Neural progenitor cell (in vitro differentiated cells): ENCODE measurements at regions not wholly inside any gene's neighbourhood (a gene's known extent, or its start where the extent isn't known, plus 50 kb on each side); places are given as distances from the start of the nearest gene placed in this dataset.

Experiments
- DNase-seq: peaks from one replicate; pipeline ENCODE4 v3.0.0-alpha.2; 2016; ENCODE audit warnings: low spot score
- H2AFZ ChIP-seq: fragments of 200-600 bp; sonication (generic); replicated peaks from 2 replicates; pipeline ENCODE4 v1.6.1; 2016; ENCODE audit warnings: antibody characterized with exemption
- H3F3A ChIP-seq: fragments of 200-600 bp; sonication (generic); 2 replicates; pipeline ENCODE4 v1.6.1; 2016; ENCODE audit warnings: antibody characterized with exemption, low read depth
- H3K27ac ChIP-seq: fragments of 200-600 bp; sonication (generic); 2 replicates; pipeline ENCODE4 v1.5.1; 2016; ENCODE audit warnings: mild to moderate bottlenecking
- H3K27me3 ChIP-seq: fragments of 200-600 bp; sonication (generic); 2 replicates; pipeline ENCODE4 v1.6.1; 2016; ENCODE audit warnings: mild to moderate bottlenecking, moderate library complexity
- H3K36me3 ChIP-seq: fragments of 200-600 bp; sonication (generic); 2 replicates; pipeline ENCODE4 v1.5.1; 2016
- H3K4me1 ChIP-seq: fragments of 200-600 bp; sonication (generic); 2 replicates; pipeline ENCODE4 v1.6.1; 2016; ENCODE audit warnings: mixed run types
- H3K4me2 ChIP-seq: fragments of 200-600 bp; sonication (generic); 2 replicates; pipeline ENCODE4 v1.6.1; 2016
- H3K4me3 ChIP-seq: fragments of 200-600 bp; sonication (generic); 2 replicates; pipeline ENCODE4 v1.5.1; 2016
- H3K79me2 ChIP-seq: fragments of 200-600 bp; sonication (generic); 2 replicates; pipeline ENCODE4 v1.6.1; 2016; ENCODE audit warnings: low read depth
- H3K9ac ChIP-seq: fragments of 200-600 bp; sonication (generic); 2 replicates; pipeline ENCODE4 v1.6.1; 2016
- H3K9me3 ChIP-seq: fragments of 200-600 bp; sonication (generic); 2 replicates; pipeline ENCODE4 v1.5.1; 2016; ENCODE audit warnings: low read depth
- H4K20me1 ChIP-seq: fragments of 200-600 bp; sonication (generic); 2 replicates; pipeline ENCODE4 v1.6.1; 2016; ENCODE audit warnings: low read depth
- H3K27ac Mint-ChIP-seq: 3 replicates; pipeline ENCODE4 v1.8.0; 2021; ENCODE audit warnings: mixed read lengths
- H3K27me3 Mint-ChIP-seq: 2 replicates; pipeline ENCODE4 v1.8.0; 2022; ENCODE audit warnings: low read depth, mild to moderate bottlenecking, inconsistent platforms, moderate library complexity, mixed read lengths; ENCODE audit not compliant: insufficient read depth
- H3K36me3 Mint-ChIP-seq: 3 replicates; pipeline ENCODE4 v1.8.0; 2021; ENCODE audit warnings: mixed read lengths
- H3K4me1 Mint-ChIP-seq: 3 replicates; pipeline ENCODE4 v1.8.0; 2021; ENCODE audit warnings: mixed read lengths
- H3K4me3 Mint-ChIP-seq: 3 replicates; pipeline ENCODE4 v1.8.0; 2021; ENCODE audit warnings: mild to moderate bottlenecking, moderate library complexity, mixed read lengths
- H3K9me3 Mint-ChIP-seq: 3 replicates; pipeline ENCODE4 v1.8.0; 2020; ENCODE audit warnings: mixed read lengths
- CTCF ChIP-seq: fragments of 200-600 bp; sonication (generic); IDR thresholded peaks from 2 replicates; pipeline ENCODE4 v1.5.1; 2017; ENCODE audit warnings: antibody characterized with exemption, mild to moderate bottlenecking
- EZH2 ChIP-seq: fragments of 200-600 bp; sonication (generic); IDR thresholded peaks from 2 replicates; pipeline ENCODE4 v1.6.1; 2017; ENCODE audit warnings: antibody characterized with exemption, mild to moderate bottlenecking, moderate library complexity
- EZH2phosphoT487 ChIP-seq: fragments of 200-600 bp; sonication (generic); IDR thresholded peaks from 2 replicates; pipeline ENCODE4 v1.6.1; 2017; ENCODE audit warnings: antibody characterized with exemption

DNA sequence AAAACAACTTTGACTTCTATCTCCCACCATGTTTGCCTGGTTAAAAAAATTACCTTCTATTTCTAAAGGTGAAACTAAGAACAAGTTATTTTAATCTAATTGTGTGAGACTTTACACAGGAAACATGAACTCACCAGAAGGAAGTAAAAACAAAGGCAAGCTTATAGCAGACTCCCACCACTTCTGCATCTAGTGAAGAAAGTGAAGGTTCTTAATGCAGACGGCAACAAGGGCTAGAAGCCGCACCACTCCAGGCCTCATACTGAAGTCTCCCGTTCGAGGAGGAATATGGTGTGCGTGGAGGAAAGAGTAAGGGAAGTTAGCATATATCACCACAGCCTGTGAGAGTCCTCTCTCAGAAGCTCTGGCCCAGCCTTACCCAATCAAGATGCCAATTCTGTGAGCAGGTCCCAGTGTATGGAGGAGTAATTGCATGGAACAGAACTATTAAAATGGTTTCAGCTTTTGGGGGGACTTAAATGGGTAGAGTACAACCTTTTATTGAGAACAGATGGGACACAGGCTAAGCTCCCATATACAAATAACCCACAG is 958.7 kb downstream of the BCL11A start:
- H3K27ac Mint-ChIP-seq = no peak overlapping the region
- H3K27ac ChIP-seq = no peak overlapping the region
- H3K36me3 Mint-ChIP-seq = no peaks in the 10 kb centered on the region
- no peak overlapping the region for H3K4me3 Mint-ChIP-seq
- no peak overlapping the region for H3K9ac ChIP-seq
- no peak for TF ChIP-seq EZH2phosphoT487
- no peak for TF ChIP-seq CTCF
- no peak for TF ChIP-seq EZH2
- H4K20me1 ChIP-seq = no peaks in the 10 kb centered on the region
- H3K9me3 Mint-ChIP-seq = no peaks in the 10 kb centered on the region
- H3K27me3 ChIP-seq = no peaks in the 10 kb centered on the region
- no peaks in the 10 kb centered on the region for H3K27me3 Mint-ChIP-seq
- H3F3A ChIP-seq = no peaks in the 10 kb centered on the region
- H2AFZ ChIP-seq = no peak overlapping the region
- H3K4me1 ChIP-seq = no peaks in the 10 kb centered on the region
- no peaks in the 10 kb centered on the region for H3K9me3 ChIP-seq
- DNase-seq = no peak
- no peaks in the 10 kb centered on the region for H3K79me2 ChIP-seq
- H3K4me1 Mint-ChIP-seq = peaks cover 4% of the 10 kb centered on the region
- no peaks in the 10 kb centered on the region for H3K36me3 ChIP-seq
- no peak overlapping the region for H3K4me3 ChIP-seq
- no peak overlapping the region for H3K4me2 ChIP-seq

DNA sequence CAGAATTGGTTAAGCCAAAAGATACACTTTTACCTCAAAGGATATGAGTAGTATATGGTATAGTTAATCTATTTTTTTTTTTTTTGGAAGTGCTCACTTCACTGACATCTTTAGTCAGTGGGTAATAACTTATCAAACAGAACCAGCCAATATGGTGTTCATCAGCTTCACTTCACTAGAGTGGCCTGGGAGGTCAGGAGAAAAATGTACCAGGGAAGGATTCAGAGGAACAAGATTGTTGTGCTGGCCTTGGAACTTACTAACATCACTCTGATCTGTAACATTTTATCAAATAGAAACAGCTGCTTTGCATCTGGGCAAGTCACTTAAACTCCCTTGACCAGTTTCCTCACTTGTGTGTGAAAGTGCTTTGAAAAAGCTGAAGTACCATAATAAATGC is 962.7 kb downstream of the BCL11A start:
- Histone ChIP-seq H2AFZ (no peak overlapping the region), H3F3A (no peaks in the 10 kb centered on the region), H3K9ac (no peak overlapping the region), H3K79me2 (no peaks in the 10 kb centered on the region), H3K4me2 (no peak overlapping the region), H3K4me1 (peaks cover under 1% of the 10 kb centered on the region), H3K36me3 (no peaks in the 10 kb centered on the region), H3K9me3 (no peaks in the 10 kb centered on the region), H3K27ac (no peak overlapping the region), H4K20me1 (no peaks in the 10 kb centered on the region), H3K4me3 (no peak overlapping the region), H3K27me3 (no peaks in the 10 kb centered on the region)
- no peak overlapping the region for H3K4me3 Mint-ChIP-seq
- H3K27me3 Mint-ChIP-seq = no peaks in the 10 kb centered on the region
- peaks cover 22% of the 10 kb centered on the region for H3K4me1 Mint-ChIP-seq
- no peaks in the 10 kb centered on the region for H3K9me3 Mint-ChIP-seq
- no peak for TF ChIP-seq CTCF
- TF ChIP-seq EZH2 = no peak
- TF ChIP-seq EZH2phosphoT487 = no peak
- no peak for DNase-seq
- no peak overlapping the region for H3K27ac Mint-ChIP-seq
- H3K36me3 Mint-ChIP-seq = no peaks in the 10 kb centered on the region

- no peak for DNase-seq
- H3K4me3 Mint-ChIP-seq = no peak overlapping the region
- no peak for TF ChIP-seq EZH2
- TF ChIP-seq EZH2phosphoT487 = no peak
- no peak for TF ChIP-seq CTCF
- no peaks in the 10 kb centered on the region for H3K27me3 Mint-ChIP-seq
- H3K36me3 Mint-ChIP-seq = no peaks in the 10 kb centered on the region
- peaks cover 25% of the 10 kb centered on the region for H3K4me1 Mint-ChIP-seq
- Histone ChIP-seq H3F3A (no peaks in the 10 kb centered on the region), H3K27me3 (no peaks in the 10 kb centered on the region), H3K9me3 (no peaks in the 10 kb centered on the region), H3K4me3 (no peak overlapping the region), H3K27ac (no peak overlapping the region), H3K9ac (no peak overlapping the region), H3K79me2 (no peaks in the 10 kb centered on the region), H4K20me1 (no peaks in the 10 kb centered on the region), H3K4me1 (peaks cover 7% of the 10 kb centered on the region), H2AFZ (no peak overlapping the region), H3K36me3 (no peaks in the 10 kb centered on the region), H3K4me2 (no peak overlapping the region)
- no peaks in the 10 kb centered on the region for H3K9me3 Mint-ChIP-seq
- H3K27ac Mint-ChIP-seq = no peak overlapping the region
These were observed 963.6 kb downstream of the BCL11A start for GRCh38 chr2:59589881-59590280.
